PC-3 (cell line): ENCODE measurements at regions not wholly inside any gene's neighbourhood (a gene's known extent, or its start where the extent isn't known, plus 50 kb on each side); places are given as distances from the start of the nearest gene placed in this dataset.

ENCODE experiments used
- EZH2 ChIP-seq: fragments of 300-600 bp; sonication (generic); IDR thresholded peaks from one replicate; pipeline ENCODE4 v1.6.1; 2017; ENCODE audit warnings: antibody characterized with exemption, mild to moderate bottlenecking, low read length; ENCODE audit not compliant: unreplicated experiment
- EZH2phosphoT487 ChIP-seq: fragments of 300-600 bp; sonication (generic); IDR thresholded peaks from 2 replicates; pipeline ENCODE4 v1.6.1; 2018; ENCODE audit warnings: mild to moderate bottlenecking, antibody characterized with exemption, low read length, borderline replicate concordance
- TF ChIP-seq, protein P1 (sequence below): fragments of 300-600 bp; sonication (generic); conservative IDR thresholded peaks from 2 replicates; pipeline ENCODE4 v1.5.1; 2017; ENCODE audit warnings: antibody characterized with exemption, low read depth, mild to moderate bottlenecking, low read length

DNA sequence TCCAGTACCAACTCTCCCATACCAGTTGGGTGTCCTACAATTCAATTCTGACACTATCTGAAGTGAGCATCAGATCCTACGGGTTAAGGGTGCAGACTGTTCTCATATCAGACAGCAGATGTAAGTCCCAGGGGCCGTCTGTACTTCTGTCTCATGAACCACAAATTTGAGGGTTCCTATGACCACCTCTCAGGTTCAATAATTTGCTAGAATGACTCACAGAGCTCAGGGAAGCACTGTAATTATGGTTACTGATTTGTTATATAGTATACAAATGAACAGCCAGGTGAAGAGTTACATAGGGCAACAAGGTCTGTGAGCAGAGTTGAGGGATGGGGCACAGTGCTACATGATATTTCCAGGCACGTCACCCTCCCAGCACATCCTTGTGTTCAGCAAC, 499.1 kb downstream of the DMAC1 start:
- TF ChIP-seq, protein P1, sequence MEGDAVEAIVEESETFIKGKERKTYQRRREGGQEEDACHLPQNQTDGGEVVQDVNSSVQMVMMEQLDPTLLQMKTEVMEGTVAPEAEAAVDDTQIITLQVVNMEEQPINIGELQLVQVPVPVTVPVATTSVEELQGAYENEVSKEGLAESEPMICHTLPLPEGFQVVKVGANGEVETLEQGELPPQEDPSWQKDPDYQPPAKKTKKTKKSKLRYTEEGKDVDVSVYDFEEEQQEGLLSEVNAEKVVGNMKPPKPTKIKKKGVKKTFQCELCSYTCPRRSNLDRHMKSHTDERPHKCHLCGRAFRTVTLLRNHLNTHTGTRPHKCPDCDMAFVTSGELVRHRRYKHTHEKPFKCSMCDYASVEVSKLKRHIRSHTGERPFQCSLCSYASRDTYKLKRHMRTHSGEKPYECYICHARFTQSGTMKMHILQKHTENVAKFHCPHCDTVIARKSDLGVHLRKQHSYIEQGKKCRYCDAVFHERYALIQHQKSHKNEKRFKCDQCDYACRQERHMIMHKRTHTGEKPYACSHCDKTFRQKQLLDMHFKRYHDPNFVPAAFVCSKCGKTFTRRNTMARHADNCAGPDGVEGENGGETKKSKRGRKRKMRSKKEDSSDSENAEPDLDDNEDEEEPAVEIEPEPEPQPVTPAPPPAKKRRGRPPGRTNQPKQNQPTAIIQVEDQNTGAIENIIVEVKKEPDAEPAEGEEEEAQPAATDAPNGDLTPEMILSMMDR = no peak
- TF ChIP-seq EZH2phosphoT487 = no peak
- no peak for TF ChIP-seq EZH2
